Urinary bladder (tissue), 3 donors: ENCODE measurements at regions not wholly inside any gene's neighbourhood (a gene's known extent, or its start where the extent isn't known, plus 50 kb on each side); places are given as distances from the start of the nearest gene placed in this dataset.

Source experiments
- DNase-seq: peaks from one replicate; pipeline ENCODE4 v3.0.0-alpha.2; 2015; ENCODE audit errors: extremely low spot score
- H3K27ac ChIP-seq: one replicate; pipeline ENCODE4 v1.5.1; 2013; ENCODE audit warnings: low read depth, mild to moderate bottlenecking, moderate library complexity
- H3K36me3 ChIP-seq: one replicate; pipeline ENCODE4 v1.6.1; 2013; ENCODE audit warnings: mild to moderate bottlenecking, moderate library complexity; ENCODE audit not compliant: insufficient read depth
- H3K4me1 ChIP-seq: one replicate; pipeline ENCODE4 v1.6.1; 2013; ENCODE audit warnings: mild to moderate bottlenecking, moderate library complexity; ENCODE audit not compliant: insufficient read depth
- H3K4me3 ChIP-seq: one replicate; pipeline ENCODE4 v1.5.1; 2013; ENCODE audit warnings: low read depth, low read length
- WGBS: extraction: QIAGEN DNeasy Blood & Tissue Kit; methylation state at CpG from one replicate; pipeline ENCODE4 v1.1.7; 2013; 5-methylcytosine and 5-hydroxymethylcytosine counted together
- donor health status: healthy with polysubstance abuse.
- donor health status: healthy.

DNA sequence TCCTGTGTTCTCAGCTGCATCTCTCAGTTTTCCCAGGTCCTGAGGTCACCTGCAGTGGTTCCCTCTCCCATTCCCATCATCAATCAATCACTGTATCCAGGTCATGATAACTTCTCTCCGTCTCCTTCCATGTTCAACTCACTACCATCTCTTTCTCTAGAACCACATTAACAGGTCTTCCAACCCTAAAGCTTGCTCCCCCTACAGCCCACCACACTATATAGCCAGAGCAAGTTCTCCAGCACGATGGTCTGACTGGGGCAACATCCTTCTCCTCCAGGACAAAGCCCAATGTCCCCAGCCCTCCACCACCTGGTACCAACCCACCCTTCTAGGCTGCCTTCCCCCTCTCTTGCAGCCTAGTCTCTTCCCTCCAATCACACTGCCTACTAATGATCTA is 241.6 kb downstream of the CDK5RAP2 start:
- Histone ChIP-seq H3K4me3 (no peak overlapping the region), H3K36me3 (no peaks in the 10 kb centered on the region), H3K4me1 (no peaks in the 10 kb centered on the region), H3K27ac (no peak overlapping the region)
- WGBS: 84% methylated on average over 2 of the region's 2 CpGs
- no peak for DNase-seq

DNA sequence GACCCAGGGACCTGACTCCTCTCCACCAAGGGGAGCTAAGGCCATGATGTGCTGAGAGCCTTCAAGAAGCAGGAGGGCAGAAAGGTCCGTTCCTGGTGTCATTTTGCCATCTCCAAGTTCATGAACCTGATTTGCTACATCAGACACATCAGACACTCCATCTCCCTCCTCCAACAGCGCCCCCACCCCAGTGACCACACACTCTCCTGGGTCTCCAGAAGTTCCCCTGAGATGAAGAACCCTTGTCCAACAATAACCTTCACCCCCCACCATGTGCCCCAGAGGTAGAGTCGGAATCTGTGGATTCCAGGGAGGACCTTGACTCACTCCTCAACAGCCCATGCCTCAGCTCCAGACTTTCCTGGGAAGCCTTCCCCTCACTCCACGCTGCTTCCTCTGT is 242.8 kb downstream of the CDK5RAP2 start:
- no peaks in the 10 kb centered on the region for H3K36me3 ChIP-seq
- no peak for DNase-seq
- 78% methylated on average over 4 of the region's 4 CpGs for WGBS

DNA sequence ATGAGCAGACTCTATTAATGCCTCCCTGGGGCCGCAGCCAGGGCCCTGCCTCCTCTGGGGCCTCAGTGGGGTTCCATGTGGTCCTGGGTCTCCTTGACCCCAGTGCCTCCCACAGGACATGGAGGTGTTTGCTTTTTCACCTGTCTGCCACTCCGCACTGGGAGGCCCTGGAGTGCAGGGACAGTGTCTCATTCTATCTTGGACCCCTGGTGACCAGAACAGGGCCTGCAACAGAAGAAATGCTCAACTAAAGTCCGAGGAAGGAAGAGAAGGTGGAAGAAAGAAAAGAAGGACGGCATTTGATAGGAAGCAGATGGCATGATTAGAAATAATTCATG is 243.2 kb downstream of the CDK5RAP2 start:
- WGBS: 87% methylated on average over 4 of the region's 4 CpGs
- no peak overlapping the region for H3K4me3 ChIP-seq
- H3K27ac ChIP-seq: no peak overlapping the region
- no peaks in the 10 kb centered on the region for H3K4me1 ChIP-seq
- H3K36me3 ChIP-seq: no peaks in the 10 kb centered on the region
- no peak for DNase-seq

More for the DNA sequence above, 242.8 kb downstream of the CDK5RAP2 start:
- Histone ChIP-seq H3K27ac (no peak overlapping the region), H3K4me3 (no peak overlapping the region), H3K4me1 (no peaks in the 10 kb centered on the region)

DNA sequence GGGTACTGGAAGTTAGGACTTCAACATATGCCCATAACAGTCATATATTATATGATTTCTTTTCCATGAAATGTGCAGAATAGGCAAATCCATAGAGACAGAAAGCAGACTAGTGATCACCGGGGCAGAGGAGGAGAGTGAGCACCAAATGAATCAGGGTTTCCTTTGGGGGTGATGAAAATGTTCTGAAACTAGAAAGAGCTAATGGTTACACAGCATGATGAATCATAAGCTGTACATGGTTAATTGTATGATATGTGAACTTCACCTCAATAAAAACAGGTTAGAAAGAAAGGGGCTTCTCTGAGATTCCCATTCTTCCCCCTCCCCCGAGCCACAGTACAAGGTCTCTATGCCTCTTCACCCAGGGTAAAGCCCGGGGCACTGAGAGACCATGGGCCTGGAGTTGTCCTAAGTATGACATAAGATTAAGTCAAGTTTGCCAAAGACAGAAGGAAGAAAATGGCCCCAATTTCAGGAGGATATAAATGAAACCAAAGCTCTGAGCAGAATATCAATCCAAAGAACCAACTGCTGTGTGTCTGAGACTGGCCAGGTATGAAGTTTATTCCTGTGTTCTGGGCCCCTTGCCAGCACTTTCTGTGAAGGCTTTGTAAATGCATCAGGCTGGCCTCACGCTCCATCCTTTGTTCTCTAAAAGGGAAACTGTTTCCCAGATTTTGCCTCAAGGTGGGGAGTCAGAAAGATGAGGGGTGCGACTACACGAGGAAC is 243.8 kb downstream of the CDK5RAP2 start:
- Histone ChIP-seq H3K4me1 (no peaks in the 10 kb centered on the region), H3K4me3 (no peak overlapping the region), H3K27ac (no peak overlapping the region), H3K36me3 (no peaks in the 10 kb centered on the region)
- whole genome bisulfite sequencing: 77% methylated on average over 6 of the region's 6 CpGs
- DNase-seq: no peak

DNA sequence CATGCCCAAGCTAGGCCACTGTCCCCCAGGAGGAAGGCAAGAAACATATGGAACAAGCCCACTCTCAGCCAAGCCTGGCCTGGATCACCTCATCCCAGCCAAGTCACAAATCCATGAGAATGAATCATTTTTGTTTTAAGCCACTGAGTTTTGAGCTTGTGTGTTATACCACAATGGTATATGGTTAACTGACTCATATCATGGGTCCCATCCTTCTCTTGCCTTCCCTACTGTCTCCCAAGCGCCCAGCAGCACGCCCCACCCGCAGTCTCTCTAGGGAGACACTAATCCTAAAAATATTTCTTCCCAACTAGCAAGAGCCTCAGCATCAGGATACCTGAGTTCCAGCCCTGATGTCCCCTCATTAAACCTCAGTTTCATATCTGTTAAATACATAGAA is 248.1 kb downstream of the CDK5RAP2 start:
- Histone ChIP-seq H3K27ac (no peak overlapping the region), H3K36me3 (no peaks in the 10 kb centered on the region), H3K4me1 (no peaks in the 10 kb centered on the region), H3K4me3 (no peak overlapping the region)
- no peak for DNase-seq
- WGBS: 88% methylated on average over 3 of the region's 3 CpGs

DNA sequence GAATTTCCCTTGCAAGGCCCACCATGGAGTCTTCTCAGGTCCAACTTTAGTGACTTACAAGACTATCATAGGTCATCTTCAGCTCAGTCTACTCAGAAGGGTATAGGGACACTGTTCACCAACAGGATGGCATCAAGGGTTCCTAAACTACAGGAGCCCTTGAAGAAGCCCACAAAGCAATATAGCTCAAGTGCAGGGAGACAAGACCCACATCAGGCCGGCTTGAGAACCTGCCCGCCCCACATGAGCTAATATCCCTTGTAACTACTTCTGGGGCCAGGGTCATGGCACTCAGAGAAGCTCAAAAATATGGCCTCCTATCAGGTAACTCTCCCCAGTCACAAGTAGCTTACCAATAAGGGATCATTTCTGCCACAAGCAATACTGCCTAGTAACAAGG is 249.9 kb downstream of the CDK5RAP2 start:
- 95% methylated on average over 2 of the region's 2 CpGs for WGBS
- DNase-seq: no peak

DNA sequence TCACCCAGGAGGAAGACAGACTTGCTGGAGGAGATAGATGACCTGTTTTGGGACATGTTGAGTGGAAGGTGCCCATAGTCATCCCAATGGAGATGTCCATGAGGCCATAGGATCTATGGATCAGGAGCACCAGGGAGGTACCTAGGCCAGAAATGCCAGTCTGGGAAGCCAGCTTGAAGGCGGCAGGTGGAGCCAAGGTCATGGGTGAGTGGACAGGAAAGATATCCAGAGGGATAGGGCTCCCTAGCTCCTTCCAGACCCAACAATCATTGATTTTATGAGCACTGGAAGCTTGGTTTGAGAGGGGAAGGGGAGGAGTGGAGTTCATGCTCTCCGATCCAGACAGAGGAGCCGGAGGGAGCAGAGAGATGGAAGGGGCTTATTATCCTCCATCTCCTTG is 252.6 kb downstream of the CDK5RAP2 start:
- Histone ChIP-seq H3K27ac (no peak overlapping the region), H3K36me3 (no peaks in the 10 kb centered on the region), H3K4me3 (no peak overlapping the region), H3K4me1 (no peaks in the 10 kb centered on the region)
- no peak for DNase-seq
- WGBS: 94% methylated on average over 3 of the region's 3 CpGs

More for the DNA sequence above, 249.9 kb downstream of the CDK5RAP2 start:
- Histone ChIP-seq H3K4me3 (no peak overlapping the region), H3K27ac (no peak overlapping the region), H3K36me3 (no peaks in the 10 kb centered on the region), H3K4me1 (no peaks in the 10 kb centered on the region)

DNA sequence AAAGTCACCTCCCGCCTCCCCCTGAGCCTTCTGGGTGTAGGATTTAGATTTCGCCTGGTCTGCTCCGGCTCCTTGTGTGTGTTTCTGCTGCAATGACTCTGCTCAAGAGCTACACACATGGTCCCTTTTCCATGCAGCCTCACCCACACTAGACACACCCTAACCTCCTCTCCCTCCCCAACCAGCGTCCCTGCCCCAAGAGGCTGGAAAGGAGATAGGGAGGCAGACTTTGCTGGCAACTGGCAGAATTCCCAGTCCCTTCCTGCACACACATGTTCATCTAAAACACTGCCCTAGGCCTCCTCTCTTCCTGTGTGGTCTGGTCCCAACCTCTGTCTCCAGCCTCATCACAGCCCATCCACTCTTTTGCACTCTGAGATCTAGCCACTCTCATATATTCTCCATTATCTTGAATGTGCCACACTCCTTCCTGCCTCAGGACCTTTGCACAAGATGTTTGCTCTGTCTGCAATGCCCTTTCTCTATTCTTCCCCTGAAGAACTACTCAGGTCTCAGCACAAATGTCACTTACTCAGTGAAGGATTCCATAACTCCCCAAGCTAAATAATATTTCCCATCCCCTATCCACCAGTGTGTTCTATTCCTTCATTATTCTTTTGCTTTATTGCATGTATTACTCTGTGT is 253.8 kb downstream of the CDK5RAP2 start:
- WGBS: 73% methylated on average over 4 of the region's 4 CpGs
- DNase-seq: no peak
- H3K4me1 ChIP-seq: no peaks in the 10 kb centered on the region

DNA sequence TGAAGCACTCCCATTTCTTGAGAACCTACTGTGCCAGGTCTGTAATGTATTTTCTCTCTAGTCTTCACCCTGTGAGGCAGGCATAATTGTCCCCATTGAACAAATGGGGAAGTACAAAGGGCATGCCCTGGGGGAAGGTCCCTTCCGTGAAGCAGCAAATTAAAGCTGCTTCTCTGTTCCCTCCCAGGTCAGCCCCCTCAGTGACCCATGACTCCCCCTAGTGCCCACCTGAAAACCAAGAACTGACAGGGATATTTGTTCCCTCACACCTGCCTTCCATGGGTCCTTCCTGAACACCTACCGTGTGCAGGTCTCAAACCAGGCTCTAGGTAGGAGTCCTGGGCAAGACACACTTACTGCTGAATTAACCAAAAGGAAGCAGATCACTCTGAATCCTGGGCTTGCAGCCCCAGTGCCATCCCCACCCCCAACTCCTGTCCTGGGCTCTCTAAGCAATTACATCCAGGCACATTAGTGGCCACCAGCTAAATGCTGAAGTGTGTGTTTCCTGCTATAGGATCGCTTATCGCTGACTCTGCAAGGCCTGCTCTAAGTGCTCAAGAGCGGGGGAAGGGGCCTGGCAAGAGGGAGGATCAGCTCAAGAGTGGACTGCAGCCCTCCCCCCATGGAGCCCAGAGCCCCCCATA is 254.8 kb downstream of the CDK5RAP2 start:
- H3K27ac ChIP-seq: no peak overlapping the region
- H3K36me3 ChIP-seq: no peaks in the 10 kb centered on the region
- DNase-seq: no peak
- 38% methylated on average over 5 of the region's 5 CpGs for WGBS
- no peaks in the 10 kb centered on the region for H3K4me1 ChIP-seq
- no peak overlapping the region for H3K4me3 ChIP-seq

More for the DNA sequence above, 253.8 kb downstream of the CDK5RAP2 start:
- H3K36me3 ChIP-seq: no peaks in the 10 kb centered on the region
- H3K27ac ChIP-seq: no peak overlapping the region
- no peak overlapping the region for H3K4me3 ChIP-seq

DNA sequence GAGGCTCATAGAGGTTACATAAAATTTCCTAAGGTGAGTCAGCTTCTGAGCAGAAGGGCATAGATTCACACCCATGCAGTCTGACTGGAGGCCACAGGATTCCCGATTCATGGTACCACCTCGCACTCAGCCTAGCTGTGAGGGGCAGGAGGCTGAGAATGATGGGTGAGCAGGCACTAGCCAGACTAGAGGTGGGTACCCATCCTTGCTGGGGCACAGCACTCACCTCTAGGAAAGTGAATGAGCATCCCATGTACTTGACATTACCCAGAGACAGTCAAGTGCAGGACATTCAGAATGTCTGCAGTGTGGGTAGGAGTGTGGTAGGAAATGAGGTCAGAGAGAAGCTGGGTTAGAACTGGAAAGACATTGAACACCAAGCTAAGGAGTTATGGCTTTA is 255.5 kb downstream of the CDK5RAP2 start:
- Histone ChIP-seq H3K27ac (no peak overlapping the region), H3K4me1 (no peaks in the 10 kb centered on the region), H3K36me3 (no peaks in the 10 kb centered on the region), H3K4me3 (no peak overlapping the region)
- 96% methylated on average over 2 of the region's 2 CpGs for WGBS
- DNase-seq: no peak

DNA sequence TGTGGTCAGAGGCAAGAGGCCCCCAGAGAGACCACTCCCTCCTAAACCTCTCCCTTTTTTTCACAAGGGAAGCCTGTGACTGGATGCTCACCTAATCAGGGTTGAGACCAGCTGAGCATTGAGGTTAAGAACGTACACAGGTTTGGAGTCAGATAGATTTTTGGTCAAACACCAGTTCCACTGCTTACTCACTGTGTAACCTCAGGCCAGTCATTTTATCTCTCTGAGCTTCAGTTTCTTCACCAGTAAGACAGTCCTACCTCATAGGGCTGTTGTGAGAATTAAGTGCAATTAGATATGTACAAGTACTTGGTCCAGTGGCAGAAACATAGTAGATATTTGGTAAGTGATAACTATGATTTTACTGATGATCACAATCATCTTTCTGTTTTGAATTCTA is 256.8 kb downstream of the CDK5RAP2 start:
- no peak overlapping the region for H3K27ac ChIP-seq
- H3K4me3 ChIP-seq: no peak overlapping the region
- H3K4me1 ChIP-seq: no peaks in the 10 kb centered on the region
- no peaks in the 10 kb centered on the region for H3K36me3 ChIP-seq
- no peak for DNase-seq
- 63% methylated on average over 1 of the region's 1 CpG for WGBS

DNA sequence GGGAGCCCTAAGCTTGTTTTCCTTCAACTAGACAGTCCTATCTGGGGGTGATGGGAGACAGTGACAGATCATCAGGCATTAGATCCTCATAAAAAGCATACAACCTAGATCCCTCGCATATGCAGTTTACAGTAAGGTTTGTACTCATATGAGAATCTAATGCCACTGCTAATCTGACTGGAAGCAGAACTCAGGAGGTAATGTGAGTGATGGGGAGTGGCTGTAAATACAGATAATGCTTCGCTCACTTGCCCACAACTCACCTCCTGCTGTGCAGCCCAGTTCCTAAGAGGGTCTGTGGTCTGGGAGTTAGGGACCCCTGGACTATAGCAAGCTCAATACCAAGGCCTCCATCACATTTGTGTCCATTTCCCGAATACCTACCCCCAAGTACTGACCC is 260.5 kb downstream of the CDK5RAP2 start:
- Histone ChIP-seq H3K4me1 (no peaks in the 10 kb centered on the region), H3K27ac (no peak overlapping the region), H3K4me3 (no peak overlapping the region), H3K36me3 (no peaks in the 10 kb centered on the region)
- no peak for DNase-seq
- WGBS: 62% methylated on average over 3 of the region's 3 CpGs

DNA sequence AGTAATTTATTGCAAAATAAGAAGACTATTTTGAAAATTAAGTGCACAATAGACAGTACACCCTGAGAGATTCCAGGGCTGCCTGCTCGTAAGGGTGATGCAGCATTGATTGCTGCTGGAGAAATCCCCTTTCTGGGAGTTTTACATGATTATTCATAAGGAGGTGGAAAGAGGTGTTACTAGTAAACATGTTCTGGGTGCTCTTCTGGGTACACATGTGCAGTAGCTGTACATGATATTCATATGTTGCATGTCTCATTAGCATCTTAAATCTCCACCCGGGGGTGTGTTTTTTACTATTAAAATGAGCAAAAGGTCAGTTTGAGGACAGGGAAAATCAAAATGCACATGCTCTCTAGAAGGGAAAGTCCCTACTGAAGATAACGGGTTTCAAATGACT is 264.8 kb downstream of the CDK5RAP2 start:
- DNase-seq: no peak
- 73% methylated on average over 3 of the region's 3 CpGs for WGBS
- no peak overlapping the region for H3K4me3 ChIP-seq
- no peaks in the 10 kb centered on the region for H3K4me1 ChIP-seq
- no peak overlapping the region for H3K27ac ChIP-seq
- H3K36me3 ChIP-seq: no peaks in the 10 kb centered on the region

DNA sequence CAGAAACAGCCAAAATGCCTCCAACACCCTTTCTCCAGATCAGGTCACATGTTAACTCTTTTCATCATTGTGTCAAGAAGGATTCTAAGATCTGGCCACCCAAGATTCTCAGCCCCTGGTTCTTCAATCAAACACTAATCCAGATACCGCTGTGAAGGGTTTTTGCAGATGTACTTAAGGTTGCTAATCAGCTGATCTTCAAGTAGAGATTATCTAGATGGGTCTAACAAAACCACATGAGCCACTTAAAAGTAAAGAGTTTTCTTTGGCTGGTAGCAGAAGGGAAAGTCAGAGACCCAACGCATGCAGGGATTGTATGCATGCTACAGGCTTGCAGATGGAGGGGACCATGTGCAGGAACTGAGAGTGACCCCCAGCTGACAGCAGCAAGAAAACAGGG is 267.9 kb downstream of the CDK5RAP2 start:
- Histone ChIP-seq H3K36me3 (no peaks in the 10 kb centered on the region), H3K4me1 (no peaks in the 10 kb centered on the region), H3K27ac (no peak overlapping the region), H3K4me3 (no peak overlapping the region)
- DNase-seq: no peak
- 68% methylated on average over 2 of the region's 2 CpGs for WGBS
